ENCODE measurements at regions not wholly inside any gene's neighbourhood (a gene's known extent, or its start where the extent isn't known, plus 50 kb on each side); places are given as distances from the start of the nearest gene placed in this dataset.

- no peak overlapping the region for H3K4me2 ChIP-seq
- WGBS (ENCODE audit: missing lambda C conversion rate), result 46% methylated on average over 2 of the region's 2 CpGs
- FAIRE-seq (no peak), DNase-seq (ENCODE audit: low read depth in 1 of 2, low spot score in 1 of 2) (no peak), ATAC-seq (no peak)
- TF ChIP-seq MYC (IDR thresholded peaks at IDR 0.05; ENCODE audit: borderline replicate concordance, low read length) (no peak), E2F6 (IDR thresholded peaks at IDR 0.05; ENCODE audit: borderline replicate concordance, low read depth) (no peak), FOXS1 (CRISPR knock-in tag; IDR thresholded peaks at IDR 0.05) (no peak), ZC3H11A (IDR thresholded peaks at IDR 0.05) (no peak), SMC3 (IDR thresholded peaks at IDR 0.05) (no peak), REST (IDR thresholded peaks at IDR 0.05) (no peak), BCL3 (IDR thresholded peaks at IDR 0.05) (no peak), CHD2 (IDR thresholded peaks at IDR 0.05; ENCODE audit: low read length, partially characterized antibody) (no peak), JUNB (IDR thresholded peaks at IDR 0.05) (no peak), PBX3 (IDR thresholded peaks at IDR 0.05) (no peak), HOXB5 (CRISPR knock-in tag; IDR thresholded peaks at IDR 0.05) (no peak), CHD4 (IDR thresholded peaks at IDR 0.05; ENCODE audit: borderline replicate concordance) (no peak), CTCF (IDR thresholded peaks at IDR 0.05) (no peak), EHMT2 (IDR thresholded peaks at IDR 0.05; ENCODE audit: low read depth) (no peak), RARB (CRISPR knock-in tag; IDR thresholded peaks at IDR 0.05) (no peak), MAFK (IDR thresholded peaks at IDR 0.05; ENCODE audit: partially characterized antibody) (no peak), HOXB13 (CRISPR knock-in tag; IDR thresholded peaks at IDR 0.05; ENCODE audit: low read depth) (no peak), KDM1A (IDR thresholded peaks at IDR 0.05; ENCODE audit: low read depth) (no peak), TFCP2L1 (CRISPR knock-in tag; IDR thresholded peaks at IDR 0.05) (no peak), HOXA7 (CRISPR knock-in tag; IDR thresholded peaks at IDR 0.05) (no peak)
- POLR2A ChIA-PET, result no interaction called here
- no peak overlapping the region for H3K4me3 ChIP-seq
- H3K27ac ChIP-seq, result no peak overlapping the region
- CTCF ChIA-PET, result no interaction called here
- no peaks in the 10 kb centered on the region for H3K9me3 ChIP-seq
- no peaks in the 10 kb centered on the region for H3K4me1 ChIP-seq
Observed at GRCh38 chr4:104750008-104750407, 255.3 kb upstream of the CXXC4 start.

- WGBS (ENCODE audit: missing lambda C conversion rate), result 82% methylated on average over 2 of the region's 2 CpGs
- ChIA-PET CTCF (no interaction called here), POLR2A (no interaction called here)
- ATAC-seq, result no peak
- DNase-seq (ENCODE audit: low read depth in 1 of 2, low spot score in 1 of 2), result no peak
- H3K4me3 ChIP-seq, result no peak overlapping the region
- no peak overlapping the region for H3K27ac ChIP-seq
- H3K4me2 ChIP-seq, result no peak overlapping the region
- H3K9me3 ChIP-seq, result no peaks in the 10 kb centered on the region
- FAIRE-seq, result no peak
- no peaks in the 10 kb centered on the region for H3K4me1 ChIP-seq
- TF ChIP-seq RARB (CRISPR knock-in tag; IDR thresholded peaks at IDR 0.05) (no peak), RAD21 (conservative IDR thresholded peaks at IDR 0.05 in 1 of 2, IDR thresholded peaks at IDR 0.05 in 1 of 2) (no peak), ELK1 (IDR thresholded peaks at IDR 0.05; ENCODE audit: low read depth, low read length) (no peak), HDAC2 (IDR thresholded peaks at IDR 0.05) (no peak), E2F6 (IDR thresholded peaks at IDR 0.05; ENCODE audit: borderline replicate concordance, low read depth) (no peak), FOXS1 (CRISPR knock-in tag; IDR thresholded peaks at IDR 0.05) (no peak), HOXA7 (CRISPR knock-in tag; IDR thresholded peaks at IDR 0.05) (no peak), ZSCAN20 (CRISPR knock-in tag; IDR thresholded peaks at IDR 0.05) (no peak), HEYL (CRISPR knock-in tag; IDR thresholded peaks at IDR 0.05) (no peak), RNF2 (IDR thresholded peaks at IDR 0.05; ENCODE audit: borderline replicate concordance, low read depth) (no peak), EP300 (IDR thresholded peaks at IDR 0.05) (no peak), MYC (IDR thresholded peaks at IDR 0.05; ENCODE audit: borderline replicate concordance, low read length) (no peak), JUNB (IDR thresholded peaks at IDR 0.05) (no peak), RCOR1 (IDR thresholded peaks at IDR 0.05; ENCODE audit: low read depth, low read length) (no peak), BHLHE40 (IDR thresholded peaks at IDR 0.05; ENCODE audit: low read depth, low read length) (no peak)
Observed at GRCh38 chr4:104751468-104751867, 256.8 kb upstream of the CXXC4 start.

Measured in A549 (cell line).